D721Med (cell line): ENCODE measurements at regions not wholly inside any gene's neighbourhood (a gene's known extent, or its start where the extent isn't known, plus 50 kb on each side); places are given as distances from the start of the nearest gene placed in this dataset.

ENCODE experiments used
- DNase-seq: peaks from one replicate; pipeline ENCODE4 v3.0.0; 2011; ENCODE audit warnings: low spot score; ENCODE audit not compliant: insufficient read length
- FAIRE-seq: peaks from 2 replicates; lab custom pipeline; 2011; peaks lifted over from hg19 to GRCh38; lab: Jason Lieb, UNC
- TF ChIP-seq, protein P1 (sequence below): IDR thresholded peaks from 2 replicates; pipeline ENCODE4 v1.5.1; 2012; ENCODE audit warnings: mild to moderate bottlenecking, control low read depth; ENCODE audit not compliant: insufficient read depth; ENCODE audit errors: missing control alignments

DNA sequence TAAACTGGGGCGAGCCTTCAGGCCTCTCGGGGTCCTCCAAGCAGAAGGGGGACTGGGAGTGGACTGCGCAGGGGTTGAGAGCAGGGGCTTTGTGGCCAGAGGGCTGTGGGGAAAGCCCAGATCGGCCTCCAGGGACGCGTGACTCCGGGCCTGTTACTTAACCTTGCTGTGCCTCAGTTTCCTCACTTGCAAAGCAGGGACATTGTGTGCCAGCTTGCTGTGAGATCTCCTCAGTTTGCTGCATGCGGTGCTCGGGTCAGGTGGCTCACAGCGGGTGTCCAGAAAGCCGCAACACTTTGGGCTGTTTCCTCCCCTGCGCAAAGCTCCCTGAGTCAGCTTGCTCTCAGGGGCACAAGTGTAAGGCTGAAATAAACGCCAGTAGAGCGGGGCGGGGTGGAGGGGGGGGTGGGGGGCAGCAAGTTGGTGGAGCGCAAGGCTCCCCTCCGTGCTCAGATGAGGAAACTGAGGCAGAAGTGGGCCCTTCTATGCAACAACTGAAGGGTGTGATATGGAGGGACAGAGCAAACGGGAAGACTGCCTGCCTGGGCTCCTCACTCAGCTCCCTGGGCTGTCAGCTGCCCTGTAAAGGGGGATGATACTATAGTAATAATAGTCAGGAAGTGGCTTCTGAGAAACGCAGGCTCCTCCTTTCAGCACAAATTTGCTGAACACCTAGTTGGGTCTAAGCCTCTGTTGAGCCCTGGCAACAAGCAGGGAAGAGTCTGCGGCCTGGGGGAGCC is 101.0 kb downstream of the HMX1 start:
- no peak for FAIRE-seq
- no peak for DNase-seq
- TF ChIP-seq, protein P1, sequence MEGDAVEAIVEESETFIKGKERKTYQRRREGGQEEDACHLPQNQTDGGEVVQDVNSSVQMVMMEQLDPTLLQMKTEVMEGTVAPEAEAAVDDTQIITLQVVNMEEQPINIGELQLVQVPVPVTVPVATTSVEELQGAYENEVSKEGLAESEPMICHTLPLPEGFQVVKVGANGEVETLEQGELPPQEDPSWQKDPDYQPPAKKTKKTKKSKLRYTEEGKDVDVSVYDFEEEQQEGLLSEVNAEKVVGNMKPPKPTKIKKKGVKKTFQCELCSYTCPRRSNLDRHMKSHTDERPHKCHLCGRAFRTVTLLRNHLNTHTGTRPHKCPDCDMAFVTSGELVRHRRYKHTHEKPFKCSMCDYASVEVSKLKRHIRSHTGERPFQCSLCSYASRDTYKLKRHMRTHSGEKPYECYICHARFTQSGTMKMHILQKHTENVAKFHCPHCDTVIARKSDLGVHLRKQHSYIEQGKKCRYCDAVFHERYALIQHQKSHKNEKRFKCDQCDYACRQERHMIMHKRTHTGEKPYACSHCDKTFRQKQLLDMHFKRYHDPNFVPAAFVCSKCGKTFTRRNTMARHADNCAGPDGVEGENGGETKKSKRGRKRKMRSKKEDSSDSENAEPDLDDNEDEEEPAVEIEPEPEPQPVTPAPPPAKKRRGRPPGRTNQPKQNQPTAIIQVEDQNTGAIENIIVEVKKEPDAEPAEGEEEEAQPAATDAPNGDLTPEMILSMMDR = no peak

DNA sequence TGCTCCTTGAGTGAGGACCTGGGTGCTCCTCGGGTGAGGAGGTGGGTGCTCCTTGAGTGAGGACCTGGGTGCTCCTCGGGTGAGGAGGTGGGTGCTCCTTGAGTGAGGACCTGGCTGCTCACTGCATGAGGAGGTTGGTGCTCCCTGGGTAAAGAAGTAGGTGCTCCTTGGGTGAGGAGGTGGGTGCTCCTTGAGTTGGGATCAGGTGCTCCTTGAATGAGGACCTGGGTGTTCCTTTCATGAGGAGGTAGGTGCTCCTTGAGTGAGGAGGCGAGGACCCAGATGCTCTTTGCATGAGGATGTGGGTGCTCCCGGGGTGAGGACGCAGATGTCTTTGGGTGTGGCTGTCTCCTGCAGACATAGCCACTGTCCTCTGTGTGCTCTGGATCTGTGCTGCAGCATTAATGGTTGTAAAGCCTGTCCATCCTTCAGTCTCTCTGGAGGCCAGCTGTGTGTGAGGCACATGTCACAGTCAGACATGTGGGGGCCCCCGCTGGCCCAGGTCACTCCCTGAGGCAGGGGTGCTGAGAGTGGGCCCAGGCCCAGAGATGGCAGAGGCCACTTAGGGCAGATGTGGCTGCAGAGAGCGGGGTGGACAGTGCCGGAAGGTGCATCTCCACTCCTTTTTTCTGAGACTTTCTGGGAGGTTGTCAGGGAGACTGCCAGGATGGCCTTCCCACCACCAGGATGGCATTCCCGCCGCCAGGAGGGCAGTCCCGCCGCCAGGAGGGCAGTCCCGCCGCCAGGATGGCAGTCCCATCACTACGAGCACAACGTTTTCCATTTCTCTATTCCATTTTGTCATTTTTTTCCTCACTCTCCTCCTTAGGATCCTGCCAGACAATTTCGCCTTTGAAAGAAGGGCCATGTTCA is 101.8 kb downstream of the HMX1 start:
- TF ChIP-seq, protein P1 = no peak
- FAIRE-seq (no peak), DNase-seq (no peak)

DNA sequence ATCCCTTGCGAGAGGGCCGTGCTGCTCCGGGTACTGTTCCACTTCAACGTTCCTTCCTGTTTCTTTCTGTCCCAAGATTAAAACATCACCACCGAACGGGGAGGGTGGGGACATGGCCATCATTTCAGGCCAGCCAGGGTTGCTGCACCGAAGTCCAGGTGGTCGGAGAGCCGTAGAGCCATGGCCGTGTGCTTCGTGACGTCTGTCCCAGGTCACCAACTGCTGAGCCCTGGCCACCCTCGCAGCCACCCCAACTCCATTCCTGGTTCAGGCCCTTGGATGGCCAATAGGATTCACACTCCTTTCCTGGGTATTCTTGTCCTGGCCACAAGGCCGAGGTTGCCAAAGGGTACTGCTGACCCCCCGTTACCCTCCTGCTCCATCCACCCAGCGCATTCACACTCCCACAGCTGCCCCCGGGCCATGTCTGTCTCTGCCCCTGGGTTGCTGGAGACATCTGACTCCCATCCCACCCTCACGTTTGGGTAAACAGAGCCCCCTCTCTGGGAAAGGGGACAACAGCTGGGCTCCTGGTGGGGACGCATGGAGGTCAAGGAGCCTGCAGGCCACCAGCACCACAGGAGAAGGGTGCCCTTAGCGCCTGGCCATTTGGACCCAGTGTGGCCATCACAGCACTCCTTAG is 103.2 kb downstream of the HMX1 start:
- no peak for FAIRE-seq
- TF ChIP-seq, protein P1 = no peak
- no peak for DNase-seq

DNA sequence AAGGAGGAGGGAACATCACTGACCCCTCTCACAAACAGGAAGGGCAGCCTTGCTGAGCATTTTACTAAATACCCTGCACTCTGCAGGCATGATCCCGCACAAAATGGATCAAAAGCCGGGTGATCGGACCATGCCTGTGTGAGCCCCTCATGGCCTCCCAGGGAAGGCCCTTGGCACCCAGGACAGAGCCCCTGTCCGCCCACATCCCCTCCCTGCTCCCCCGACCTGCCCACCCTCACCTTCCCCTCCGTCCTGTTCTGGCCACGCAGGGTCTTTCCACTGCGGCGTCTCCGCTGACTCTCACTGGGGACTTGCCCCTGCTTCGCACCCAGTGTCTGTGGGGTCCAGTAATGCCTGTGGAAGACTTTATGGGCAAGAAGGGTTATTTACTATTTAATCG is 105.0 kb downstream of the HMX1 start:
- TF ChIP-seq, protein P1 = no peak
- no peak for FAIRE-seq
- no peak for DNase-seq

DNA sequence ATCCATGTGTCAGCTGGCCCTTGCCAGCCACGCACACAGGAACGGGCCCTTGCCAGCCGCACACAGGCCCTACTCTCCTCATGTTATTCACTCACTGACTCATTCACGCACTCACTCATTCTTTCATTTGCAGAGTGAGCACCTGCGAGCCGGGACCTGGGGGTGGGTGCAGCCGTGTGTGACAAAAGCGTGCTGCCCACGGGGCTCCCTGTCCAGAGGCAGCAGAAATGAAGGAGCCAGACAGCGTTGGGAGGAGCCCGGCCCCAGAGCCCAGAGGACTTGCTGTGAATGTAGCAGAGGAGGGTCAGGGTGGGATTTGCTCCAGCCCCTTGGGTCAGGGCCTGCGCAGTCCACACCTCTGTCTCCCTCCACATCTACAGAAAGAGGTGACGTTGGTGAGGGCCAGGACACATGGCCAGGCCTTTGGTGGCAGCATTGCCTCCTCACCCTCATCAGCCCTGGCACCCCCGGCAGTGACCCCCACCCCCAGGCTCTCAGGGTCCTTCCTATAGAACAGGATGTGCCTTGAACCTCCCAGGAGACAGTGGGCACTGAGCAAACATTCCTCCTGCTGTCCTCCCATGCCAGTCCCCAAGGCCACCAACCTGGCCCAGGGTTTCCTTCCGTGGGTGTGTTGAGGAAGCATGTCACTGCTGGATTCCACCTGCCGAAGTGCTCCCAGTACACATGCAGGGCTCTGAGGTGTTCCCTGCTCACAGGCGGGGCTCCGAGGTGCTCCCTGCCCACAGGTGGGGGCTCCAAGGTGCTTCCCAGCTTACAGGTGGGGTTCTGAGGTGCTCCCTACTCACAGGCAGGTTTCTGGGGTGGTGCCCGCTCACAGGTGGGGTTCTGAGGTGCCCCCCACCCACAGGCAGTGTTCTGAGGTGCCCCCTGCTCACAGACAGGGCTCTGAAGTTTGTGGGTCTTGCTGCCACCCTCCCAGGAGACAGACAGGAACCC is 105.7 kb downstream of the HMX1 start:
- FAIRE-seq (no peak), DNase-seq (no peak)
- TF ChIP-seq, protein P1 = no peak

DNA sequence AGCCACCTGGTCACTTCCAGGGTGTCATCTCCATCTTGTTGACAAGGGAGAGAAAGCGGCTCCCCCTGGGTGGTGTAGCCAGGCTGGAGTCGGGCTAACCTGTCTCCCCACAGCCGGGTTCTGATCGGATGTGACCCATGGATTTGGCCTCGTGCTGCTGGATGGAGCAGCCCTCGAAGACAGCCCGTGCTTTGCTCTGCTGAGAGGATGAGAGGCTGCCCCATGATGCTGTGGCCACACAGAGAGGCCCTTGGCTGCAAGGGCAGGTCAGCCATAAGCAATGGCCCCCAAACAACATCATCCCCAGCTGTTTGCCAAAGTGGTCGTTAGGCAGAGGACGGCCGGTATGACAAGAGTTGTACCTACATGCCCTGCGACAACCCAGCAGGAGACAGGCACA is 106.6 kb downstream of the HMX1 start:
- DNase-seq (no peak), FAIRE-seq (no peak)
- TF ChIP-seq, protein P1 = no peak
